MM.1S (cell line): ENCODE measurements at regions not wholly inside any gene's neighbourhood (a gene's known extent, or its start where the extent isn't known, plus 50 kb on each side); places are given as distances from the start of the nearest gene placed in this dataset.
"Not testable (repeated sequence)": the region's sequence is repeated elsewhere in the genome, so short reads cannot be mapped to it uniquely, and the experiment has no call there.

ENCODE experiments used
- DNase-seq: peaks from one replicate; pipeline ENCODE4 v3.0.0-alpha.2; 2015
- H2AFZ ChIP-seq: fragments of 300-600 bp; sonication (generic); 2 replicates; pipeline ENCODE4 v1.6.0; 2016; ENCODE audit warnings: antibody characterized with exemption, low read length
- H3F3A ChIP-seq: fragments of 300-600 bp; sonication (generic); 2 replicates; pipeline ENCODE4 v1.6.1; 2016; ENCODE audit warnings: mild to moderate bottlenecking, antibody characterized with exemption, low read length, moderate library complexity, mixed read lengths; ENCODE audit not compliant: insufficient read depth
- H3K27ac ChIP-seq: fragments of 300-600 bp; sonication (generic); 2 replicates; pipeline ENCODE4 v1.5.1; 2016; ENCODE audit warnings: mild to moderate bottlenecking, low read length
- H3K27me3 ChIP-seq: fragments of 300-600 bp; sonication (generic); replicated peaks from 2 replicates; pipeline ENCODE4 v1.6.0; 2016; ENCODE audit warnings: low read length; ENCODE audit not compliant: insufficient read depth
- H3K36me3 ChIP-seq: fragments of 300-600 bp; sonication (generic); replicated peaks from 2 replicates; pipeline ENCODE4 v1.6.1; 2016; ENCODE audit warnings: mild to moderate bottlenecking, low read length, mixed read lengths; ENCODE audit not compliant: insufficient read depth
- H3K4me1 ChIP-seq: fragments of 300-600 bp; sonication (generic); 2 replicates; pipeline ENCODE4 v1.6.1; 2016; ENCODE audit warnings: low read length, mixed read lengths
- H3K4me2 ChIP-seq: fragments of 300-600 bp; sonication (generic); 2 replicates; pipeline ENCODE4 v1.6.0; 2016; ENCODE audit warnings: low read depth, low read length
- H3K4me3 ChIP-seq: fragments of 300-600 bp; sonication (generic); 2 replicates; pipeline ENCODE4 v1.5.1; 2016; ENCODE audit warnings: low read length, mixed read lengths
- H3K79me2 ChIP-seq: fragments of 300-600 bp; sonication (generic); 2 replicates; pipeline ENCODE4 v1.6.1; 2016; ENCODE audit warnings: mixed run types, low read length, mixed read lengths
- H3K9ac ChIP-seq: fragments of 300-600 bp; sonication (generic); 2 replicates; pipeline ENCODE4 v1.6.1; 2016; ENCODE audit warnings: low read length, mixed read lengths
- H3K9me2 ChIP-seq: fragments of 300-600 bp; sonication (generic); replicated peaks from 2 replicates; pipeline ENCODE4 v1.6.1; 2016; ENCODE audit warnings: mild to moderate bottlenecking, low read length, mixed read lengths; ENCODE audit not compliant: insufficient read depth
- H3K9me3 ChIP-seq: fragments of 300-600 bp; sonication (generic); replicated peaks from 2 replicates; pipeline ENCODE4 v1.6.1; 2016; ENCODE audit warnings: mild to moderate bottlenecking, low read length, mixed read lengths; ENCODE audit not compliant: insufficient read depth
- H4K20me1 ChIP-seq: fragments of 300-600 bp; sonication (generic); 2 replicates; pipeline ENCODE4 v1.6.1; 2016; ENCODE audit warnings: mild to moderate bottlenecking, low read length, moderate library complexity, mixed read lengths; ENCODE audit not compliant: insufficient read depth
- EZH2 ChIP-seq: fragments of 300-600 bp; sonication (generic); optimal IDR thresholded peaks from 2 replicates; pipeline ENCODE3; 2017; ENCODE audit warnings: low read depth, mild to moderate bottlenecking, antibody characterized with exemption, low read length, mixed read lengths
- EZH2phosphoT487 ChIP-seq: fragments of 300-600 bp; sonication (generic); IDR thresholded peaks from 2 replicates; pipeline ENCODE4 v1.6.1; 2018; ENCODE audit warnings: antibody characterized with exemption, low read length
- TF ChIP-seq, protein P1 (sequence below): fragments of 300-600 bp; sonication (generic); IDR thresholded peaks from 2 replicates; pipeline ENCODE4 v1.5.1; 2016; ENCODE audit warnings: antibody characterized with exemption, low read length, mixed read lengths

DNA sequence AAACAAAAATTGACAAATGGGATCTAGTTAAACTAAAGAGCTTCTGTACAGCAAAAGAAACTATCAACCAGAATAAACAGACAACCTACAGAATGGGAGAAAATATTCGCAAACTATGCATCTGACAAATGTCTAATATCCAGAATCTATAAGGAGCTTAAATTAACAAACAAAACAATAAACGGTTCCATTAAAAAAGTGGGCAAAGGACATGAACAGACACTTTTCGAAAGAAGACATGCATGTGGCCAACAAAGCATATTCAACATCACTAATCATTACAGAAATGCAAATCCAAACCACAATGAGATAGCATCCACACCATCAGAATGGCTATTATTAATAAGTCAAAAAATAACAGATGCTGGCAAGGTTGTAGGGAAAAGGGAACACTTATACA, 50.5 kb upstream of the MED13L start:
- Histone ChIP-seq H3K4me1 (peaks cover 22% of the 10 kb centered on the region), H3F3A (peaks cover 19% of the 10 kb centered on the region)
- DNase-seq, H3K79me2 ChIP-seq, H3K27ac ChIP-seq, H3K9me3 ChIP-seq, H3K4me3 ChIP-seq, H3K9ac ChIP-seq, H3K27me3 ChIP-seq, H3K4me2 ChIP-seq, H2AFZ ChIP-seq, H4K20me1 ChIP-seq, H3K9me2 ChIP-seq, H3K36me3 ChIP-seq: not testable (repeated sequence)

DNA sequence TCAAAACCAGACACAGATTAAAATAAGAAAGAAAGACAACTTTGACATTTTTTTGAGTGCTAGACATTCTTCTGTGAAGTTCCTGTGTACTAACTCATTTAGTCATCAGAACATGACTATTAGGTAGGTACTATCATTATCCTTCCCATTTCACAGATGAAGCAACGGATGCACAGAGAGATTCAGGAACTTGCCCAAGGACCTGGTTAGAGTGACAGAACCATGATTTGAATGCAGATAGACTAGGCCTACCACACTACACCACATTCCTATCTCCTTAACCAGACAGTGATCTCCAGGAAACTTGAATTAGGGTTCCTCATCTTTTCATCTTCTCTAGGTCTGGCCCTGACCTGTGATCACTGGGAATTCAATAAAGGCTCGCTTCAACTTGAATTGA, 54.4 kb upstream of the MED13L start:
- H3K9me3 ChIP-seq = no peaks in the 10 kb centered on the region
- no peaks in the 10 kb centered on the region for H3K9me2 ChIP-seq
- no peaks in the 10 kb centered on the region for H4K20me1 ChIP-seq
- no peaks in the 10 kb centered on the region for H3K27me3 ChIP-seq
- no peak for DNase-seq
- no peak overlapping the region for H3K4me2 ChIP-seq
- H3K36me3 ChIP-seq = no peaks in the 10 kb centered on the region
- no peak overlapping the region for H3K4me3 ChIP-seq
- TF ChIP-seq EZH2 (no peak), EZH2phosphoT487 (no peak)
- TF ChIP-seq, protein P1, sequence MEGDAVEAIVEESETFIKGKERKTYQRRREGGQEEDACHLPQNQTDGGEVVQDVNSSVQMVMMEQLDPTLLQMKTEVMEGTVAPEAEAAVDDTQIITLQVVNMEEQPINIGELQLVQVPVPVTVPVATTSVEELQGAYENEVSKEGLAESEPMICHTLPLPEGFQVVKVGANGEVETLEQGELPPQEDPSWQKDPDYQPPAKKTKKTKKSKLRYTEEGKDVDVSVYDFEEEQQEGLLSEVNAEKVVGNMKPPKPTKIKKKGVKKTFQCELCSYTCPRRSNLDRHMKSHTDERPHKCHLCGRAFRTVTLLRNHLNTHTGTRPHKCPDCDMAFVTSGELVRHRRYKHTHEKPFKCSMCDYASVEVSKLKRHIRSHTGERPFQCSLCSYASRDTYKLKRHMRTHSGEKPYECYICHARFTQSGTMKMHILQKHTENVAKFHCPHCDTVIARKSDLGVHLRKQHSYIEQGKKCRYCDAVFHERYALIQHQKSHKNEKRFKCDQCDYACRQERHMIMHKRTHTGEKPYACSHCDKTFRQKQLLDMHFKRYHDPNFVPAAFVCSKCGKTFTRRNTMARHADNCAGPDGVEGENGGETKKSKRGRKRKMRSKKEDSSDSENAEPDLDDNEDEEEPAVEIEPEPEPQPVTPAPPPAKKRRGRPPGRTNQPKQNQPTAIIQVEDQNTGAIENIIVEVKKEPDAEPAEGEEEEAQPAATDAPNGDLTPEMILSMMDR = no peak
- H3K4me1 ChIP-seq = no peaks in the 10 kb centered on the region
- H3K27ac ChIP-seq = no peak overlapping the region
- H3F3A ChIP-seq = no peaks in the 10 kb centered on the region
- no peak overlapping the region for H3K9ac ChIP-seq
- H2AFZ ChIP-seq = no peak overlapping the region
- H3K79me2 ChIP-seq = no peaks in the 10 kb centered on the region

- no peaks in the 10 kb centered on the region for H3K79me2 ChIP-seq
- H4K20me1 ChIP-seq = no peaks in the 10 kb centered on the region
- no peak overlapping the region for H3K4me3 ChIP-seq
- H3K36me3 ChIP-seq = no peaks in the 10 kb centered on the region
- no peak for DNase-seq
- H3F3A ChIP-seq = no peaks in the 10 kb centered on the region
- no peak overlapping the region for H3K27ac ChIP-seq
- no peaks in the 10 kb centered on the region for H3K9me2 ChIP-seq
- no peak overlapping the region for H3K9ac ChIP-seq
- no peaks in the 10 kb centered on the region for H3K27me3 ChIP-seq
- H2AFZ ChIP-seq = no peak overlapping the region
- H3K4me1 ChIP-seq = no peaks in the 10 kb centered on the region
- H3K4me2 ChIP-seq = no peak overlapping the region
- no peaks in the 10 kb centered on the region for H3K9me3 ChIP-seq
- TF ChIP-seq EZH2 (no peak), EZH2phosphoT487 (no peak)
- TF ChIP-seq, protein P1 = no peak
Measured at GRCh38 chr12:116332705-116333380, 55.4 kb upstream of the MED13L start.

GRCh38 chr12:116333402-116333801, 55.9 kb upstream of the MED13L start:
- Histone ChIP-seq H3K4me1 (no peaks in the 10 kb centered on the region), H2AFZ (no peak overlapping the region), H3K9ac (no peak overlapping the region), H3K27me3 (no peaks in the 10 kb centered on the region), H3K27ac (no peak overlapping the region), H4K20me1 (no peaks in the 10 kb centered on the region), H3K79me2 (no peaks in the 10 kb centered on the region), H3F3A (no peaks in the 10 kb centered on the region), H3K4me2 (no peak overlapping the region), H3K9me2 (no peaks in the 10 kb centered on the region), H3K4me3 (no peak overlapping the region), H3K9me3 (no peaks in the 10 kb centered on the region), H3K36me3 (no peaks in the 10 kb centered on the region)
- TF ChIP-seq, protein P1 = no peak
- no peak for TF ChIP-seq EZH2phosphoT487
- no peak for TF ChIP-seq EZH2
- DNase-seq = no peak
